ENCODE measurements at regions not wholly inside any gene's neighbourhood (a gene's known extent, or its start where the extent isn't known, plus 50 kb on each side); places are given as distances from the start of the nearest gene placed in this dataset.

GRCh38 chr13:103178986-103179943, 113.0 kb upstream of the SLC10A2 start:
- no peak for DNase-seq

GRCh38 chr13:103174966-103175365, 108.7 kb upstream of the SLC10A2 start:
- no peak for DNase-seq

DNA sequence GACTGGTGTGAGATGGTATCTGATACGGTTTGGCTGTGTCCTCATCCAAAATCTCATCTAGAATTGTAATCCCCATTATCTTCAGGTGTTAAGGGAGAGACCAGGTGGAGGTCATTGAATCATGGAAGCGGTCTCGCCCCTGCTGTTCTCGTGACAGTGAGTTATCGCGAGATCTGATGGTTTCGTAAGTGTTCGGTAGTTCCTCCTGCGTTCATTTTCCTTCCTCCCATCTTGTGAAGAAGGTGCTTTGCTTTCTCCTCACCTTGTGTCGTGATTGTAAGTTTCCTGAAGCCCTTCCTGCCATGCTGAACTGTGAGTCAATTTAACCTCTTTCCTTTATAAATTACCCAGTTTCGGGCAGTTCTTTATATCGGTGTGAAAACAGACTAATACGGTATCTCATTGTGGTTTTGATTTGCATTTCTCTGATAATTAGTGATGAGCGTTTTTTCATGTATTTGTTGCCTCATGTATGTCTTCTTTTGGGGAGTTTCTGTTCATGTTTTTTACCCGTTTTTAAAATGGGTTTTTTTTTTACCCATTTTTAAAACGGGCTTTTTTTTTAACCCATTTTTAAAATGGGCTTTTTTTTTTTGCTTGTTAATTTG, 102.8 kb upstream of the SLC10A2 start:
- DNase-seq = no peak

DNA sequence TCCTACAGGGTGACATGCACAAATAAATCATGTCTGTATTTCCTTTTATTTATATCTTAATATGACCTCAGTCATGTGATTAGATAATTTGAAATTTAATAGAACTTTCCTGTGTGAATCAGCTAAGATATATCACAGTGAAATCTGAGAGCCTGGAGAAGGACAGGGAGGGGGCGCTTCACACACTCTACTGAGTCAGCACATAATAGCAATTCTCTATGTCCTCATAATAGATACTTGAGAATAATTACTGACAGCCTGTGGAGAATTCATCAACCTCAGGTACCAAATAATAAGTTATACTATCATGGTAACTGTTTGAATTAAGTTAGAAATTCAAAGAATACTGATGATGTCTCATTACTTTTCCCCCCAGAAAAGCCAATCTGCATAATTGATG, 98.0 kb upstream of the SLC10A2 start:
- DNase-seq = no peak

GRCh38 chr13:103161476-103161875, 95.3 kb upstream of the SLC10A2 start:
- no peak for DNase-seq

DNA sequence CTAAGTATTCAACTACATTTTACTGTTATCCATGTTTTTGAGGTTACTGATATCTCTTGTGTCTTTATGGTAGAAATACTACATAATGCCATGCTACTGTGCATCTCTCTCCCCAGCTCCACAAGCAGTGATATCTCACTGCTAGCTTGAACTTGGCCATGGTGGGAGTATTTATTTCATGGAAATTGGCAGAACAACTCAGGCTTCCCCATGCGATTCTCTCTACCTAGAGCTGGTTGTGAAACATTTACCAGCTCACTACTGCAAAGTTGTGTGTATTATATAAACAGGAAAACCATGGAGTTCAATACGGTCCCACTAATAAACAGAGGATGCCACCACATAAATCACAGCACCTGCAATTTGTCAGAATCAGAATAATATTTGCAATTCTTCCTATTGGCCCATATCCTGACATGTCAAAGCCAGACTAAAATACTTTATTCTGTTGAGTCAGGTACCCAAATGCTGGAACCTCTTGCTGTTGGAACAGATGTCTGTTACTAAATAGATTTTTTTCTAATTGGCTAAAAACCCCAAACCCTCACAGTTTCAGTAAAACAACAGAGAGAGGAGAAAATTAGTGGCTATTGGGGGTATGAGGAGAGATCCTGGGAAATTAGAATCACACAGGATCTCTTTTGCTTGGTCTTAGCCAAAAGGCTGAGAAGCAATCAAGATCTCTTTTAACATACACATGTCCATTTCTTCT, 91.4 kb upstream of the SLC10A2 start:
- no peak for DNase-seq

DNA sequence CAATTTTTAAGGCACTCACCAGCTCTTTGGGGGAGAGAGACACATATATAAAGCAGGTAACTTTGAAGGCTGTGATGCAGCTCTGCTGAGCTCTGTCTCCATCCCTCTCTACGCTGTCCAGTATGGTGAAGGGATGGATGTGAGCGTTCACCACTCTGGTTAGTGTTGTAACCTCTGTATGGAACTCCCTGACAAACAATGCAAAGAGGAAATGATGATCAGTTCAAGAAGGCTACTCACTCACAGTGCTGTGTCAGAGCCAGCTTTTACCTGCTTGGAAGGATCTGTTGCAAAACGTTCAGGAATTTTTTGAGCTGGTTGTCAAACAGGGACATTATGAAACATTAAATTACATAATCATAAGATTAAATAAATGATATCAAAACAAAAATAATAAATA, 90.8 kb upstream of the SLC10A2 start:
- no peak for DNase-seq

GRCh38 chr13:103156346-103156998, 90.3 kb upstream of the SLC10A2 start:
- no peak for DNase-seq

DNA sequence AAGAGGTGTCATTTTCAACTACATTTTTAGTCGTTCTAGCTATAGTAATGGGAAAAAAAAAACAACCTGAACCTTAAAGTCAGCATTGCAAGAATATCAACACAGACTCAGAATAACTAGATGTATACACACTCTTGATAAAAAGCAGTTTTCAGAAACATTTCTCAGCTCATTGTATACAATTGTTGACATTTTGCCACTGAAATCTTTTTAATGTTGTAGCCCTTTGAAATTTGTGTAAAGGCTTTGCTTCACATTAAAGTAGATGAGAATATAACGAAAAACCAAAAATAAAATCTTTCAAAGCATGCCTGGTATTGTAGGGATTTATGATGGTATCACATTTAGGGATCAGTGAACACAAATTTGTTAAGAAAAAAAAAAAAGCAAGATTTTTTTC, 87.2 kb upstream of the SLC10A2 start:
- no peak for DNase-seq

- DNase-seq = no peak
These were observed 81.7 kb upstream of the SLC10A2 start for GRCh38 chr13:103147961-103148360.

GRCh38 chr13:103145442-103145841, 79.2 kb upstream of the SLC10A2 start:
- DNase-seq = no peak

GRCh38 chr13:103143432-103143831, 77.2 kb upstream of the SLC10A2 start:
- DNase-seq = no peak

DNA sequence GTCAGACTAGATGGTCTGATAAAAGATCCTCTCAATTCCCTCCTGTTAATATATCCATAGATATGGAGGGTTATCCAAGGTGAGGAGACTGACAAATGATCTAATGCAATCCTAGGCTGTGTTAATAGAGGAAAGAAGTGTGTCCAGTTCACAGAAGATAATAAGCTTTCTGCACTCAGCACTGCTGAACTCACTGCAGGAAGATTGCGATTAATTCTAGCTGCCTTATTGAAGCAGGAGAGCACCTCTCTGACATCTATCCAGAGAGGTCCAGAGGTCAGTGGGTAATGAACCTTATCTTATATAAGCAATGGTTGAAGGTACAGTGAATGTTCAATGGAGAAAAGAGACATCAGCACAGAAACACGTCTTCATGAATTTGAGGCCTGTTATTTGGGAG, 75.9 kb upstream of the SLC10A2 start:
- no peak for DNase-seq

- DNase-seq = no peak
These were observed 73.9 kb upstream of the SLC10A2 start for GRCh38 chr13:103140001-103140671.

- DNase-seq = no peak
These were observed 68.1 kb upstream of the SLC10A2 start for GRCh38 chr13:103134271-103134670.

DNA sequence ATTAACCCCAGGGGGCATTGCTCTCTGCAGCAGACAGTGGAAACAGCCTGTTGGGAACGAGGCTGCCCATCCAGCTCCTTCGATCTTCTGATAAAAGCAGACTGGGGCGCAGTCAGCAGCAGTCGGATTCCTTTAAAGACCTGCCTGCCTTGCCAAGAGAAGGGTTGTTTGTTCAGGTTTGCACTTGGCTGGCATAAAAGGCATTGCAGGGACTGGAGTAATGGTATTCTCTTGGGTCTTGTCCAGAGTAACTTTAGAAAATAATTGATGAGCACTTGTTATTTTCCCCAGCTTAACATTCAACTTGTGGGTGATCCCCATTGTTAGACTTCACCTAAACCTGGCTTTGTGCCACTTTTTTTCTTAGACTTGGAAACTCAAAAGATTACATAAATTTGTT, 67.3 kb upstream of the SLC10A2 start:
- DNase-seq = no peak

DNA sequence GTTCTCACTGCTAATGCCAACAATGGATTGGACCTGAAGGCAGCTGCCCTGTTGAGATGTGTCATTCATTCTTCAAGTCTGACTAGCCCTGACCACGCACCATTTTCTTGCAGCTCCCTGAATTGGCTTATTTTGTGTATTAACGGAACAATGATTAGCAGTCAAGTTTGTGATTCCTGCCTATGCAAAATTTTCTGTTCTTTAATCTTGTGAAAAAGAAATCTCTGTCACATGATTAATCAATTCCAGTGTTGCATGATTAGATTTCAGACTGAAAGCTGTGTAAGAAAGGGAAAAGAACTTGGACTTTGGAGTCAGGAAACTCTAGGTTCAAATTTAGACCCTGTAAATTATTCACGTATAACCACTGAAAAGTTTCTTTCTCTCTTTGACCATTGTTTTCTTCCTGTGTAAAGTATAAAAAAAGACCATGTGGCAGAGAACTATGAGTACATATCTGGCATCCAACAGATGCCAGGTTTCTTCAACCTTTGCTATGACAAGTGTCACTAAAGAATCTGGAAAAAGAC, 64.5 kb upstream of the SLC10A2 start:
- no peak for DNase-seq

GRCh38 chr13:103130146-103130545, 63.9 kb upstream of the SLC10A2 start:
- no peak for DNase-seq
